Gastrocnemius medialis (tissue), 4 donors: ENCODE measurements at regions not wholly inside any gene's neighbourhood (a gene's known extent, or its start where the extent isn't known, plus 50 kb on each side); places are given as distances from the start of the nearest gene placed in this dataset.

ENCODE experiments used
- CTCF ChIP-seq, 5 experiments: fragments of 450-650 bp in 3 of 5; fragments of 200-600 bp in 2 of 5; sonication (generic) in 2 of 5; IDR thresholded peaks in 4 of 5; conservative IDR thresholded peaks in 1 of 5; 1 replicate in 4 of 5; 2 replicates in 1 of 5; pipeline ENCODE4 v1.5.1; 2016 to 2019; ENCODE audit warnings: antibody characterized with exemption in 5 of 5, mild to moderate bottlenecking in 3 of 5, moderate library complexity in 3 of 5
- POLR2A ChIP-seq, 2 donors: fragments of 450-650 bp; IDR thresholded peaks; one replicate each; pipeline ENCODE4 v1.6.1; 2017; ENCODE audit warnings: antibody characterized with exemption in 2 of 2, mild to moderate bottlenecking in 2 of 2, moderate library complexity in 2 of 2

- TF ChIP-seq CTCF (IDR thresholded peaks at IDR 0.05 in 4 of 5, conservative IDR thresholded peaks at IDR 0.05 in 1 of 5) (no peak), POLR2A (IDR thresholded peaks at IDR 0.05) (no peak)
Observed at GRCh38 chr2:160977854-160978253, 182.4 kb upstream of the TANK start.
